22Rv1 (cell line): ENCODE measurements at regions not wholly inside any gene's neighbourhood (a gene's known extent, or its start where the extent isn't known, plus 50 kb on each side); places are given as distances from the start of the nearest gene placed in this dataset.

Source experiments
- ZFX ChIP-seq: fragments of 450-650 bp; IDR thresholded peaks from 2 replicates; pipeline ENCODE4 v1.6.1; 2017; ENCODE audit warnings: antibody characterized with exemption, borderline replicate concordance
- TF ChIP-seq, protein P1 (sequence below): fragments of 450-650 bp; IDR thresholded peaks from 2 replicates; pipeline ENCODE4 v1.5.1; 2017; ENCODE audit warnings: mild to moderate bottlenecking

GRCh38 chr18:71027531-71027930 is 738.7 kb downstream of the SOCS6 start:
- TF ChIP-seq, protein P1, sequence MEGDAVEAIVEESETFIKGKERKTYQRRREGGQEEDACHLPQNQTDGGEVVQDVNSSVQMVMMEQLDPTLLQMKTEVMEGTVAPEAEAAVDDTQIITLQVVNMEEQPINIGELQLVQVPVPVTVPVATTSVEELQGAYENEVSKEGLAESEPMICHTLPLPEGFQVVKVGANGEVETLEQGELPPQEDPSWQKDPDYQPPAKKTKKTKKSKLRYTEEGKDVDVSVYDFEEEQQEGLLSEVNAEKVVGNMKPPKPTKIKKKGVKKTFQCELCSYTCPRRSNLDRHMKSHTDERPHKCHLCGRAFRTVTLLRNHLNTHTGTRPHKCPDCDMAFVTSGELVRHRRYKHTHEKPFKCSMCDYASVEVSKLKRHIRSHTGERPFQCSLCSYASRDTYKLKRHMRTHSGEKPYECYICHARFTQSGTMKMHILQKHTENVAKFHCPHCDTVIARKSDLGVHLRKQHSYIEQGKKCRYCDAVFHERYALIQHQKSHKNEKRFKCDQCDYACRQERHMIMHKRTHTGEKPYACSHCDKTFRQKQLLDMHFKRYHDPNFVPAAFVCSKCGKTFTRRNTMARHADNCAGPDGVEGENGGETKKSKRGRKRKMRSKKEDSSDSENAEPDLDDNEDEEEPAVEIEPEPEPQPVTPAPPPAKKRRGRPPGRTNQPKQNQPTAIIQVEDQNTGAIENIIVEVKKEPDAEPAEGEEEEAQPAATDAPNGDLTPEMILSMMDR = no peak
- TF ChIP-seq ZFX = no peak
